Coronary artery (tissue), 2 donors: ENCODE measurements at regions not wholly inside any gene's neighbourhood (a gene's known extent, or its start where the extent isn't known, plus 50 kb on each side); places are given as distances from the start of the nearest gene placed in this dataset.

ENCODE experiments used
- DNase-seq: peaks from one replicate; pipeline ENCODE4 v3.0.0-alpha.2; 2017; ENCODE audit warnings: low spot score
- H3K27ac ChIP-seq, 2 donors: fragments of 200-600 bp; sonication (generic); one replicate each; pipeline ENCODE4 v1.5.1; 2016 to 2019
- H3K4me3 ChIP-seq: fragments of 200-600 bp; sonication (generic); 2 replicates; pipeline ENCODE4 v1.5.1; 2016; ENCODE audit warnings: mild to moderate bottlenecking, moderate library complexity
- CTCF ChIP-seq: fragments of 200-600 bp; sonication (generic); IDR thresholded peaks from one replicate; pipeline ENCODE4 v1.5.1; 2019; ENCODE audit warnings: antibody characterized with exemption

- TF ChIP-seq CTCF: no peak
- Histone ChIP-seq H3K27ac (no peak overlapping the region), H3K4me3 (no peak overlapping the region)
- peak; percentile 49 for DNase-seq
These were observed 135.6 kb upstream of the CACNA1E start for GRCh38 chr1:181347495-181348390.

- peak; percentile 52 for DNase-seq
- H3K27ac ChIP-seq: no peak overlapping the region
- TF ChIP-seq CTCF: no peak
- H3K4me3 ChIP-seq: no peak overlapping the region
These were observed 133.8 kb upstream of the CACNA1E start for GRCh38 chr1:181349512-181349911.

GRCh38 chr1:181350131-181350530, 133.2 kb upstream of the CACNA1E start:
- DNase-seq: peak; percentile 22
- H3K27ac ChIP-seq: no peak overlapping the region
- TF ChIP-seq CTCF: no peak

GRCh38 chr1:181351740-181352139, 131.6 kb upstream of the CACNA1E start:
- DNase-seq: no peak
- Histone ChIP-seq H3K27ac (no peak overlapping the region), H3K4me3 (no peak overlapping the region)
- TF ChIP-seq CTCF: no peak

More at GRCh38 chr1:181350131-181350530, 133.2 kb upstream of the CACNA1E start:
- no peak overlapping the region for H3K4me3 ChIP-seq

- H3K4me3 ChIP-seq: no peak overlapping the region
- no peak overlapping the region for H3K27ac ChIP-seq
- peak; percentile 57 for DNase-seq
- TF ChIP-seq CTCF: no peak
These were observed 130.6 kb upstream of the CACNA1E start for GRCh38 chr1:181352695-181353094.

- no peak overlapping the region for H3K4me3 ChIP-seq
- no peak overlapping the region for H3K27ac ChIP-seq
- no peak for DNase-seq
- no peak for TF ChIP-seq CTCF
These were observed 129.8 kb upstream of the CACNA1E start for GRCh38 chr1:181353526-181353925.

GRCh38 chr1:181354865-181355264, 128.5 kb upstream of the CACNA1E start:
- no peak for DNase-seq
- H3K4me3 ChIP-seq: no peak overlapping the region
- no peak for TF ChIP-seq CTCF
- no peak overlapping the region for H3K27ac ChIP-seq
